CD4-positive, alpha-beta T cell (primary cell): ENCODE measurements at regions not wholly inside any gene's neighbourhood (a gene's known extent, or its start where the extent isn't known, plus 50 kb on each side); places are given as distances from the start of the nearest gene placed in this dataset.

ENCODE experiments used
- ATAC-seq: fragments of 200-7000 bp; cut with Tn5 transposase; one replicate; pipeline ENCODE4 v1.10.0; 2022; ENCODE audit warnings: mild to moderate bottlenecking; ENCODE audit not compliant: poor library complexity
- CTCF ChIA-PET: fragments of 350-600 bp; sonication (Branson Sonifier 250); formaldehyde crosslinking; loops from one replicate; lab custom pipeline; 2021; ENCODE audit warnings: antibody characterized with exemption, inconsistent platforms; lab: Charles Lee
- POLR2A ChIA-PET: fragments of 350-600 bp; sonication (Branson Sonifier 250); formaldehyde crosslinking; loops from one replicate; lab custom pipeline; 2021; ENCODE audit warnings: antibody characterized with exemption, inconsistent platforms; lab: Charles Lee
- DNase-seq, 14 experiments: peaks; one replicate each; pipeline ENCODE4 v3.0.0-alpha.2; 2013 to 2020; ENCODE audit warnings: mixed read lengths in 2 of 14
- H3K27ac ChIP-seq, 2 donors: one replicate each; pipeline versions ENCODE4 v1.5.1 to v1.7.0; 2013; ENCODE audit warnings: low read length in 2 of 2, low read depth in 1 of 2, mild to moderate bottlenecking in 1 of 2
- H3K27me3 ChIP-seq, 2 experiments: 1 replicate in 1 of 2; 2 replicates in 1 of 2; pipeline versions ENCODE4 v1.6.1 to v1.7.0; 2013; ENCODE audit warnings: low read length in 2 of 2, control low read depth in 1 of 2, mild to moderate bottlenecking in 1 of 2, moderate library complexity in 1 of 2; ENCODE audit not compliant: insufficient read depth in 2 of 2, control insufficient read depth in 1 of 2
- H3K36me3 ChIP-seq: one replicate; pipeline ENCODE4 v1.6.1; 2013; ENCODE audit warnings: low read length, control low read depth; ENCODE audit not compliant: insufficient read depth
- H3K4me1 ChIP-seq: one replicate; pipeline ENCODE4 v1.6.1; 2013; ENCODE audit warnings: low read length, control low read depth; ENCODE audit not compliant: insufficient read depth
- H3K4me3 ChIP-seq: one replicate; pipeline ENCODE4 v1.5.1; 2013; ENCODE audit warnings: mild to moderate bottlenecking, low read length, moderate library complexity
- H3K9me3 ChIP-seq, 2 experiments: 1 replicate in 1 of 2; 2 replicates in 1 of 2; pipeline versions ENCODE4 v1.6.1 to v1.7.0; 2013; ENCODE audit warnings: low read length in 2 of 2, mild to moderate bottlenecking in 2 of 2, control low read depth in 1 of 2, moderate library complexity in 1 of 2; ENCODE audit not compliant: control insufficient read depth in 1 of 2, insufficient read depth in 1 of 2
- H3K27ac Mint-ChIP-seq: one replicate; pipeline ENCODE4 v1.8.0; 2020; ENCODE audit warnings: mixed read lengths
- H3K27me3 Mint-ChIP-seq: one replicate; pipeline ENCODE4 v1.8.0; 2021; ENCODE audit warnings: mixed read lengths
- H3K36me3 Mint-ChIP-seq: one replicate; pipeline ENCODE4 v1.8.0; 2021; ENCODE audit warnings: low read depth, mixed read lengths
- H3K4me1 Mint-ChIP-seq: one replicate; pipeline ENCODE4 v1.8.0; 2021; ENCODE audit warnings: low read depth, mixed read lengths
- H3K4me3 Mint-ChIP-seq: one replicate; pipeline ENCODE4 v1.8.0; 2020; ENCODE audit warnings: mild to moderate bottlenecking, mixed read lengths
- H3K9me3 Mint-ChIP-seq: one replicate; pipeline ENCODE4 v1.8.0; 2020; ENCODE audit warnings: mixed read lengths
- CTCF ChIP-seq: fragments of 200-600 bp; IDR thresholded peaks from one replicate; pipeline ENCODE4 v1.8.0; 2022; ENCODE audit warnings: antibody characterized with exemption, mild to moderate bottlenecking
- intact Hi-C, 2 experiments: fragments of 100-400 bp; cut with DNase I in 1 of 2; cut with micrococcal nuclease in 1 of 2; formaldehyde crosslinking; loops; one replicate each; pipeline versions ENCODE4 v1.15.1 to v1.9.0; 2023 to 2025; cut with DNase I, micrococcal nuclease

- CTCF ChIA-PET, result no interaction called here
- intact Hi-C loops, result no loop called here
Measured at GRCh38 chr7:16212032-16212431, 209.3 kb downstream of the CRPPA start.

GRCh38 chr7:16211402-16211925 is 209.9 kb downstream of the CRPPA start:
- H3K4me1 ChIP-seq, result no peaks in the 10 kb centered on the region
- ChIA-PET POLR2A (no interaction called here), CTCF (no interaction called here)
- no peaks in the 10 kb centered on the region for H3K27me3 Mint-ChIP-seq
- no peaks in the 10 kb centered on the region for H3K4me1 Mint-ChIP-seq
- no peaks in the 10 kb centered on the region for H3K36me3 ChIP-seq
- no peaks in the 10 kb centered on the region for H3K36me3 Mint-ChIP-seq
- H3K4me3 Mint-ChIP-seq, result no peak overlapping the region
- intact Hi-C loops, result no loop called here
- TF ChIP-seq CTCF, result no peak
- no peak overlapping the region for H3K27ac Mint-ChIP-seq
- no peak for DNase-seq
- no peak for ATAC-seq
- no peaks in the 10 kb centered on the region for H3K9me3 ChIP-seq
- H3K27me3 ChIP-seq, result no peaks in the 10 kb centered on the region
- no peak overlapping the region for H3K27ac ChIP-seq
- H3K4me3 ChIP-seq, result no peak overlapping the region
- H3K9me3 Mint-ChIP-seq, result peaks cover 2% of the 10 kb centered on the region

More at GRCh38 chr7:16212032-16212431, 209.3 kb downstream of the CRPPA start:
- Histone ChIP-seq H3K27me3 (no peaks in the 10 kb centered on the region), H3K4me1 (no peaks in the 10 kb centered on the region), H3K27ac (no peak overlapping the region), H3K9me3 (no peaks in the 10 kb centered on the region), H3K4me3 (no peak overlapping the region), H3K36me3 (no peaks in the 10 kb centered on the region)
- Mint-ChIP-seq H3K36me3 (no peaks in the 10 kb centered on the region), H3K27ac (no peak overlapping the region), H3K27me3 (no peaks in the 10 kb centered on the region), H3K4me1 (no peaks in the 10 kb centered on the region), H3K9me3 (peaks cover 2% of the 10 kb centered on the region), H3K4me3 (no peak overlapping the region)
- TF ChIP-seq CTCF, result no peak
- ATAC-seq (no peak), DNase-seq (no peak)
- POLR2A ChIA-PET, result no interaction called here

- no peak overlapping the region for H3K27ac ChIP-seq
- Mint-ChIP-seq H3K27ac (no peak overlapping the region), H3K36me3 (no peaks in the 10 kb centered on the region), H3K4me3 (no peak overlapping the region), H3K4me1 (no peaks in the 10 kb centered on the region), H3K27me3 (no peaks in the 10 kb centered on the region), H3K9me3 (no peaks in the 10 kb centered on the region)
- H3K4me3 ChIP-seq, result no peak overlapping the region
- CTCF ChIA-PET, result no interaction called here
- intact Hi-C loops, result no loop called here
- ATAC-seq (no peak), DNase-seq (no peak)
- H3K9me3 ChIP-seq, result no peaks in the 10 kb centered on the region
- H3K36me3 ChIP-seq, result no peaks in the 10 kb centered on the region
- TF ChIP-seq CTCF, result no peak
- POLR2A ChIA-PET, result no interaction called here
- no peaks in the 10 kb centered on the region for H3K4me1 ChIP-seq
- no peaks in the 10 kb centered on the region for H3K27me3 ChIP-seq
Measured at GRCh38 chr7:16210171-16210570, 211.2 kb downstream of the CRPPA start.
